H9 (cell line): ENCODE measurements at regions not wholly inside any gene's neighbourhood (a gene's known extent, or its start where the extent isn't known, plus 50 kb on each side); places are given as distances from the start of the nearest gene placed in this dataset.

Experiments
- DNase-seq: peaks from one replicate; pipeline ENCODE4 v3.0.0-alpha.2; 2017
- H2AFZ ChIP-seq: one replicate; pipeline ENCODE4 v1.6.1; 2013; ENCODE audit warnings: mild to moderate bottlenecking, low read length, control low read depth, moderate library complexity
- H2AK5ac ChIP-seq: 2 replicates; pipeline ENCODE4 v1.6.1; 2013; ENCODE audit warnings: low read length, control low read depth, mixed read lengths; ENCODE audit not compliant: insufficient read length
- H2BK120ac ChIP-seq: one replicate; pipeline ENCODE4 v1.6.1; 2013; ENCODE audit warnings: low read depth, mild to moderate bottlenecking, low read length, control low read depth, inconsistent platforms; ENCODE audit not compliant: poor library complexity, severe bottlenecking
- H2BK12ac ChIP-seq: 2 replicates; pipeline ENCODE4 v1.6.1; 2013; ENCODE audit warnings: low read length, control low read depth, mixed read lengths, low read depth; ENCODE audit not compliant: insufficient read length
- H2BK15ac ChIP-seq: 2 replicates; pipeline ENCODE4 v1.6.1; 2013; ENCODE audit warnings: low read depth, low read length, control low read depth
- H2BK20ac ChIP-seq: one replicate; pipeline ENCODE4 v1.6.1; 2013; ENCODE audit warnings: low read depth, mild to moderate bottlenecking, low read length, control low read depth, inconsistent platforms; ENCODE audit not compliant: poor library complexity, severe bottlenecking
- H2BK5ac ChIP-seq: 2 replicates; pipeline ENCODE4 v1.6.1; 2013; ENCODE audit warnings: low read length, control low read depth, mixed read lengths; ENCODE audit not compliant: insufficient read length
- H3K14ac ChIP-seq: 2 replicates; pipeline ENCODE4 v1.6.1; 2013; ENCODE audit warnings: low read length, control low read depth; ENCODE audit not compliant: insufficient read depth
- H3K18ac ChIP-seq: 2 replicates; pipeline ENCODE4 v1.6.1; 2013; ENCODE audit warnings: low read depth, mild to moderate bottlenecking, mixed read lengths, low read length, control low read depth; ENCODE audit not compliant: insufficient read length
- H3K23ac ChIP-seq: 2 replicates; pipeline ENCODE4 v1.6.1; 2013; ENCODE audit warnings: low read length, control low read depth, mixed read lengths, low read depth; ENCODE audit not compliant: insufficient read length
- H3K23me2 ChIP-seq: 2 replicates; pipeline ENCODE4 v1.6.1; 2013; ENCODE audit warnings: low read depth, mild to moderate bottlenecking, mixed read lengths, low read length, control low read depth; ENCODE audit not compliant: insufficient read length, poor library complexity, severe bottlenecking
- H3K27ac ChIP-seq: 2 replicates; pipeline ENCODE4 v1.5.1; 2013; ENCODE audit warnings: low read length, control low read depth, mixed read lengths, low read depth; ENCODE audit not compliant: insufficient read length
- H3K27me3 ChIP-seq: 2 replicates; pipeline ENCODE4 v1.6.1; 2013; ENCODE audit warnings: low read length, control low read depth, inconsistent platforms; ENCODE audit not compliant: insufficient read depth
- H3K4ac ChIP-seq: 2 replicates; pipeline ENCODE4 v1.6.1; 2013; ENCODE audit warnings: low read depth, mild to moderate bottlenecking, control low read depth, inconsistent platforms, low read length, moderate library complexity
- H3K4me1 ChIP-seq: 2 replicates; pipeline ENCODE4 v1.6.1; 2013; ENCODE audit warnings: low read length, control low read depth, inconsistent platforms; ENCODE audit not compliant: insufficient read depth
- H3K4me2 ChIP-seq: 2 replicates; pipeline ENCODE4 v1.6.1; 2013; ENCODE audit warnings: low read length, control low read depth, mixed read lengths; ENCODE audit not compliant: insufficient read length, insufficient read depth
- H3K56ac ChIP-seq: 2 replicates; pipeline ENCODE4 v1.6.1; 2013; ENCODE audit warnings: low read depth, mild to moderate bottlenecking, mixed read lengths, low read length, control low read depth; ENCODE audit not compliant: insufficient read length
- H3K79me1 ChIP-seq: 2 replicates; pipeline ENCODE4 v1.6.1; 2013; ENCODE audit warnings: low read depth, mild to moderate bottlenecking, moderate library complexity, low read length, control low read depth, inconsistent platforms; ENCODE audit not compliant: insufficient read depth, poor library complexity, severe bottlenecking
- H3K79me2 ChIP-seq: 2 replicates; pipeline ENCODE4 v1.6.1; 2013; ENCODE audit warnings: low read length, control low read depth, inconsistent platforms; ENCODE audit not compliant: insufficient read depth
- H3K9ac ChIP-seq: 2 replicates; pipeline ENCODE4 v1.6.1; 2013; ENCODE audit warnings: low read length, control low read depth, mixed read lengths; ENCODE audit not compliant: insufficient read length; ENCODE audit errors: extremely low read depth
- H3K9me3 ChIP-seq: one replicate; pipeline ENCODE4 v1.6.1; 2013; ENCODE audit warnings: low read depth, low read length, inconsistent platforms; ENCODE audit not compliant: control insufficient read depth
- H3T11ph ChIP-seq: one replicate; pipeline ENCODE4 v1.6.1; 2013; ENCODE audit warnings: mild to moderate bottlenecking, low read length, control low read depth, inconsistent platforms
- H4K20me1 ChIP-seq: one replicate; pipeline ENCODE4 v1.6.1; 2013; ENCODE audit not compliant: control insufficient read depth, insufficient read length, insufficient read depth
- H4K5ac ChIP-seq: 2 replicates; pipeline ENCODE4 v1.6.1; 2013; ENCODE audit warnings: low read depth, mild to moderate bottlenecking, mixed read lengths, low read length, control low read depth; ENCODE audit not compliant: insufficient read length
- H4K8ac ChIP-seq: replicated peaks from 2 replicates; pipeline ENCODE4 v1.6.1; 2013; ENCODE audit warnings: low read length, control low read depth, mixed read lengths, low read depth; ENCODE audit not compliant: insufficient read length
- H4K91ac ChIP-seq: 2 replicates; pipeline ENCODE4 v1.6.1; 2013; ENCODE audit warnings: low read depth, mild to moderate bottlenecking, moderate library complexity, mixed read lengths, low read length, control low read depth; ENCODE audit not compliant: insufficient read length
- H3K27ac Mint-ChIP-seq, 3 experiments: 2 replicates in 2 of 3; 3 replicates in 1 of 3; pipeline ENCODE4 v1.8.0; 2020 to 2021; ENCODE audit warnings: mixed read lengths in 3 of 3, mild to moderate bottlenecking in 1 of 3, moderate library complexity in 1 of 3
- H3K27me3 Mint-ChIP-seq: 2 replicates; pipeline ENCODE4 v1.8.0; 2021; ENCODE audit warnings: low read depth, mild to moderate bottlenecking, moderate library complexity, mixed read lengths
- H3K36me3 Mint-ChIP-seq, 3 experiments: 2 replicates in 2 of 3; 3 replicates in 1 of 3; pipeline ENCODE4 v1.8.0; 2020 to 2021; ENCODE audit warnings: low read depth in 3 of 3, mixed read lengths in 3 of 3; ENCODE audit not compliant: insufficient read depth in 1 of 3
- H3K4me1 Mint-ChIP-seq, 2 experiments: 2 replicates each; pipeline ENCODE4 v1.8.0; 2020; ENCODE audit warnings: mixed read lengths in 2 of 2
- H3K4me3 Mint-ChIP-seq, 2 experiments: 2 replicates in 1 of 2; 3 replicates in 1 of 2; pipeline ENCODE4 v1.8.0; 2020 to 2021; ENCODE audit warnings: mild to moderate bottlenecking in 2 of 2, mixed read lengths in 2 of 2, moderate library complexity in 1 of 2
- H3K9me3 Mint-ChIP-seq, 2 experiments: 2 replicates in 1 of 2; 3 replicates in 1 of 2; pipeline ENCODE4 v1.8.0; 2020; ENCODE audit warnings: mild to moderate bottlenecking in 2 of 2, mixed read lengths in 2 of 2, moderate library complexity in 1 of 2
- CTCF ChIP-seq: fragments of 200-600 bp; sonication (generic); conservative IDR thresholded peaks from 3 replicates; pipeline ENCODE4 v1.8.0; 2021; ENCODE audit warnings: antibody characterized with exemption, mild to moderate bottlenecking
- WGBS: extraction: QIAGEN DNeasy Blood & Tissue Kit; methylation state at CpG from one replicate; pipeline ENCODE4 v1.1.7; 2013; ENCODE audit warnings: missing lambda C conversion rate, low lambda C conversion rate, mixed read lengths; ENCODE audit not compliant: insufficient read length; ENCODE audit errors: extremely low coverage; 5-methylcytosine and 5-hydroxymethylcytosine counted together

GRCh38 chr2:129798626-129799025, 180.8 kb upstream of the RAB6C start:
- H4K91ac ChIP-seq, result no peak overlapping the region
- WGBS, result no CpG with 5 or more reads among the region's 9 CpGs
- no peaks in the 10 kb centered on the region for H3K27me3 ChIP-seq
- H3K4me1 Mint-ChIP-seq, result peaks cover 24 to 28% of the 10 kb centered on the region in 2 experiments
- H3K14ac ChIP-seq, result no peak overlapping the region
- H3T11ph ChIP-seq, result no peak overlapping the region
- no peak for TF ChIP-seq CTCF
- H4K5ac ChIP-seq, result no peak overlapping the region
- no peak overlapping the region for H3K27ac ChIP-seq
- peaks cover 0 to 3% of the 10 kb centered on the region in 2 experiments; a peak in 1 of 5 replicates for H3K9me3 Mint-ChIP-seq
- no peak overlapping the region for H3K56ac ChIP-seq
- no peak overlapping the region for H2BK20ac ChIP-seq
- DNase-seq, result peak; percentile 9
- H3K4ac ChIP-seq, result no peak overlapping the region
- H4K8ac ChIP-seq, result no peak overlapping the region
- no peak overlapping the region for H3K4me3 Mint-ChIP-seq
- peaks cover 0 to 2% (median 0%) of the 10 kb centered on the region in 3 experiments; a peak in 2 of 7 replicates for H3K36me3 Mint-ChIP-seq
- no peaks in the 10 kb centered on the region; the same call in 1 of the 2 replicates for H3K27me3 Mint-ChIP-seq
- no peak overlapping the region for H2BK120ac ChIP-seq
- H2AFZ ChIP-seq, result no peak overlapping the region
- 0 out of 7 replicates have a peak overlapping the region, but pooled peaks of 1 of the 3 experiments have one; percentile 26 for H3K27ac Mint-ChIP-seq
- H3K23me2 ChIP-seq, result no peaks in the 10 kb centered on the region
- H2AK5ac ChIP-seq, result no peak overlapping the region
- no peak overlapping the region for H2BK15ac ChIP-seq
- H3K4me1 ChIP-seq, result peaks cover 13% of the 10 kb centered on the region
- no peak overlapping the region for H3K23ac ChIP-seq
- H3K9me3 ChIP-seq, result no peaks in the 10 kb centered on the region
- no peaks in the 10 kb centered on the region for H3K79me2 ChIP-seq
- no peak overlapping the region for H3K9ac ChIP-seq
- H3K79me1 ChIP-seq, result no peaks in the 10 kb centered on the region
- H3K18ac ChIP-seq, result no peak overlapping the region
- no peak overlapping the region for H2BK12ac ChIP-seq
- H2BK5ac ChIP-seq, result no peak overlapping the region
- H4K20me1 ChIP-seq, result no peaks in the 10 kb centered on the region
- no peak overlapping the region for H3K4me2 ChIP-seq
